Endothelial cell of umbilical vein (primary cell): ENCODE measurements at regions not wholly inside any gene's neighbourhood (a gene's known extent, or its start where the extent isn't known, plus 50 kb on each side); places are given as distances from the start of the nearest gene placed in this dataset.

Experiments
- BruUV-seq: library from RNA; stranded (reverse); fragments of 400-500 nt; replicated peaks from 2 replicates; lab custom pipeline; 2021; lab: Mats Ljungman, UMichigan
- CTCF ChIA-PET: fragments of 300-600, 350-600 bp; sonication (Branson Sonifier 250); formaldehyde crosslinking; loops from one replicate; lab custom pipeline; 2021; ENCODE audit warnings: antibody characterized with exemption, inconsistent platforms; lab: Charles Lee
- POLR2A ChIA-PET: fragments of 300-600, 350-600 bp; sonication (Branson Sonifier 250); formaldehyde crosslinking; loops from one replicate; lab custom pipeline; 2021; ENCODE audit warnings: antibody characterized with exemption, inconsistent platforms; lab: Charles Lee
- DNase-seq: peaks from one replicate; pipeline ENCODE4 v3.0.0-alpha.2; 2011; ENCODE audit warnings: low read depth, low spot score
- FAIRE-seq: peaks from 2 replicates; lab custom pipeline; 2011; peaks lifted over from hg19 to GRCh38; lab: Jason Lieb, UNC
- H2AFZ ChIP-seq: 2 replicates; pipeline ENCODE4 v1.6.0; 2012; ENCODE audit warnings: low read depth, low read length, control low read depth, inconsistent platforms
- H3K27ac ChIP-seq: 2 replicates; pipeline ENCODE4 v1.5.1; 2011; ENCODE audit warnings: low read depth, mild to moderate bottlenecking, control low read depth, low read length, moderate library complexity; ENCODE audit not compliant: insufficient read depth
- H3K27me3 ChIP-seq, 2 experiments: 2 replicates each; pipeline versions ENCODE4 v1.6.0 to v1.6.1; 2011; ENCODE audit warnings: low read length in 2 of 2, mixed read lengths in 1 of 2; ENCODE audit not compliant: control insufficient read depth in 2 of 2, insufficient read depth in 2 of 2
- H3K36me3 ChIP-seq, 2 experiments: 2 replicates in 1 of 2; 3 replicates in 1 of 2; pipeline ENCODE4 v1.5.1; 2011; ENCODE audit warnings: low read length in 2 of 2, mild to moderate bottlenecking in 1 of 2, moderate library complexity in 1 of 2; ENCODE audit not compliant: control insufficient read depth in 2 of 2, insufficient read depth in 2 of 2; ENCODE audit errors: extremely low read depth in 1 of 2
- H3K4me1 ChIP-seq: 3 replicates; pipeline ENCODE4 v1.5.1; 2011; ENCODE audit warnings: mild to moderate bottlenecking, low read length; ENCODE audit not compliant: control insufficient read depth, insufficient read depth; ENCODE audit errors: extremely low read depth
- H3K4me2 ChIP-seq: 2 replicates; pipeline ENCODE4 v1.6.1; 2011; ENCODE audit warnings: low read length, control low read depth, mixed read lengths; ENCODE audit not compliant: insufficient read depth
- H3K4me3 ChIP-seq, 3 experiments: fragments of 200-600 bp in 1 of 3; sonication (generic), shearing (Covaris generic) in 1 of 3; replicated peaks in 1 of 3; 2 replicates each; pipeline ENCODE4 v1.5.1; 2011 to 2016; ENCODE audit warnings: control low read depth in 3 of 3, low read length in 3 of 3, mild to moderate bottlenecking in 2 of 3, inconsistent platforms in 1 of 3, low read depth in 1 of 3, moderate library complexity in 1 of 3; ENCODE audit not compliant: insufficient read depth in 1 of 3
- H3K79me2 ChIP-seq: 2 replicates; pipeline ENCODE4 v1.6.0; 2012; ENCODE audit warnings: low read length, inconsistent platforms; ENCODE audit not compliant: control insufficient read depth, insufficient read depth
- H3K9ac ChIP-seq: replicated peaks from 2 replicates; pipeline ENCODE3; 2011; ENCODE audit warnings: low read length, control low read depth; ENCODE audit not compliant: insufficient read depth; ENCODE audit errors: extremely low read depth
- H3K9me1 ChIP-seq: replicated peaks from 3 replicates; pipeline ENCODE4 v1.6.0; 2011; ENCODE audit warnings: mild to moderate bottlenecking, low read length; ENCODE audit not compliant: control insufficient read depth, insufficient read depth; ENCODE audit errors: extremely low read depth
- H3K9me3 ChIP-seq: replicated peaks from 2 replicates; pipeline ENCODE4 v1.5.1; 2012; ENCODE audit warnings: low read length, inconsistent platforms; ENCODE audit not compliant: control insufficient read depth, insufficient read depth
- H4K20me1 ChIP-seq: replicated peaks from 2 replicates; pipeline ENCODE3; 2011; ENCODE audit warnings: mild to moderate bottlenecking, low read length; ENCODE audit not compliant: control insufficient read depth, insufficient read depth; ENCODE audit errors: extremely low read depth
- CTCF ChIP-seq, 2 donors: IDR thresholded peaks; 1 replicate in 1 of 2; 2 replicates in 1 of 2; pipeline ENCODE4 v1.5.1; 2011; ENCODE audit warnings: low read length in 2 of 2, mild to moderate bottlenecking in 2 of 2, moderate library complexity in 2 of 2, control low read depth in 1 of 2, inconsistent platforms in 1 of 2, low read depth in 1 of 2; ENCODE audit not compliant: insufficient read depth in 1 of 2; ENCODE audit errors: extremely low read depth in 1 of 2
- EZH2 ChIP-seq: IDR thresholded peaks from 2 replicates; pipeline ENCODE4 v1.6.1; 2012; ENCODE audit warnings: borderline replicate concordance, low read depth, mild to moderate bottlenecking, moderate library complexity, low read length, inconsistent platforms; ENCODE audit not compliant: severe bottlenecking
- FOS ChIP-seq: IDR thresholded peaks from 2 replicates; pipeline ENCODE4 v1.6.1; 2011; ENCODE audit warnings: mild to moderate bottlenecking, low read length, moderate library complexity, borderline replicate concordance; ENCODE audit not compliant: insufficient read depth
- GATA2 ChIP-seq: IDR thresholded peaks from 2 replicates; pipeline ENCODE4 v1.7.0; 2011; ENCODE audit warnings: low read depth, mild to moderate bottlenecking, moderate library complexity, mixed read lengths, low read length; ENCODE audit not compliant: insufficient read length, insufficient read depth
- JUN ChIP-seq: IDR thresholded peaks from 2 replicates; pipeline ENCODE4 v1.6.1; 2011; ENCODE audit warnings: borderline replicate concordance, low read depth; ENCODE audit not compliant: insufficient read length, insufficient read depth
- MAX ChIP-seq: IDR thresholded peaks from 2 replicates; pipeline ENCODE4 v1.6.1; 2011; ENCODE audit not compliant: insufficient read depth, insufficient read length
- MYC ChIP-seq: IDR thresholded peaks from one replicate; pipeline ENCODE4 v1.6.1; 2011; ENCODE audit warnings: mild to moderate bottlenecking, low read depth, low read length
- POLR2A ChIP-seq: IDR thresholded peaks from 2 replicates; pipeline ENCODE4 v1.6.1; 2012; ENCODE audit warnings: low read depth, mild to moderate bottlenecking, control low read depth, low read length
- POLR2AphosphoS5 ChIP-seq: IDR thresholded peaks from 2 replicates; pipeline ENCODE4 v1.6.1; 2012; ENCODE audit warnings: low read depth, mild to moderate bottlenecking, control low read depth, low read length, moderate library complexity; ENCODE audit not compliant: insufficient read depth
- dilution Hi-C: fragments of 300-500 bp; cut with MboI; formaldehyde crosslinking; loops from one replicate; pipeline ENCODE4 v1.15.0; 2019; ENCODE audit warnings: low sequenced_read_pairs; ENCODE audit not compliant: extremely low pct_ligation_motif_present
- intact Hi-C: fragments of 100-400 bp; cut with micrococcal nuclease; formaldehyde crosslinking; loops from one replicate; pipeline ENCODE4 v1.10.0; 2022

- ChIA-PET POLR2A (no interaction called here), CTCF (no interaction called here)
- no peak overlapping the region for H3K9ac ChIP-seq
- no peak overlapping the region for H3K4me2 ChIP-seq
- dilution Hi-C loops (no loop called here), intact Hi-C loops (no loop called here)
- no peak for FAIRE-seq
- no peak for DNase-seq
- no peak overlapping the region for H2AFZ ChIP-seq
- no peak for TF ChIP-seq CTCF (IDR thresholded peaks at IDR 0.05; ENCODE audit: extremely low read depth in 1 of 2, insufficient read depth in 1 of 2, low read depth in 1 of 2, low read length in 2 of 2)
- no peak for TF ChIP-seq POLR2AphosphoS5
- TF ChIP-seq GATA2: no peak
- TF ChIP-seq JUN: no peak
- TF ChIP-seq MAX: no peak
- no peak for TF ChIP-seq FOS
- no peak for TF ChIP-seq POLR2A
- no peak for TF ChIP-seq EZH2
- no peak for TF ChIP-seq MYC
- no peak overlapping the region for H3K4me3 ChIP-seq
- no peaks in the 10 kb centered on the region for H3K36me3 ChIP-seq
- no peaks in the 10 kb centered on the region for H4K20me1 ChIP-seq
- H3K9me3 ChIP-seq: peaks cover 4% of the 10 kb centered on the region
- no peaks in the 10 kb centered on the region for H3K4me1 ChIP-seq
- BruUV-seq: no TSS peak
- no peaks in the 10 kb centered on the region for H3K79me2 ChIP-seq
- H3K9me1 ChIP-seq: no peaks in the 10 kb centered on the region
- no peak overlapping the region for H3K27ac ChIP-seq
- H3K27me3 ChIP-seq: no peaks in the 10 kb centered on the region
Observed at GRCh38 chr4:180426938-180427337, 1816.3 kb upstream of the TENM3 start.
